Prostate gland (tissue), 2 donors: ENCODE measurements at regions not wholly inside any gene's neighbourhood (a gene's known extent, or its start where the extent isn't known, plus 50 kb on each side); places are given as distances from the start of the nearest gene placed in this dataset.
"Not testable (repeated sequence)": the region's sequence is repeated elsewhere in the genome, so short reads cannot be mapped to it uniquely, and the experiment has no call there.

Experiments used
- DNase-seq: peaks from one replicate; pipeline ENCODE4 v3.0.0-alpha.2; 2019; ENCODE audit warnings: low spot score
- H3K27ac ChIP-seq, 2 donors: fragments of 200-600 bp; sonication (generic); 2 replicates each; pipeline ENCODE4 v1.5.1; 2017 to 2019
- H3K27me3 ChIP-seq: fragments of 200-600 bp; sonication (generic); replicated peaks from 2 replicates; pipeline ENCODE4 v1.5.1; 2019; ENCODE audit not compliant: insufficient read depth
- H3K36me3 ChIP-seq, 2 donors: fragments of 200-600 bp; sonication (generic); 1 replicate in 1 of 2; 2 replicates in 1 of 2; pipeline versions ENCODE4 v1.5.1 to v1.8.1; 2017 to 2019
- H3K4me1 ChIP-seq: fragments of 200-600 bp; sonication (generic); replicated peaks from 2 replicates; pipeline ENCODE4 v1.5.1; 2019
- H3K4me3 ChIP-seq, 2 donors: fragments of 200-600 bp; sonication (generic); 2 replicates each; pipeline ENCODE4 v1.5.1; 2017 to 2019
- H3K9me3 ChIP-seq: fragments of 200-600 bp; sonication (generic); 2 replicates; pipeline ENCODE4 v1.5.1; 2017
- CTCF ChIP-seq, 4 experiments: fragments of 200-600 bp in 2 of 4; fragments of 450-650 bp in 2 of 4; sonication (generic) in 2 of 4; IDR thresholded peaks; 1 replicate in 3 of 4; 2 replicates in 1 of 4; pipeline ENCODE4 v1.5.1; 2016 to 2019; ENCODE audit warnings: antibody characterized with exemption in 4 of 4, mild to moderate bottlenecking in 2 of 4, moderate library complexity in 2 of 4
- POLR2A ChIP-seq: fragments of 450-650 bp; IDR thresholded peaks from one replicate; pipeline ENCODE4 v1.6.1; 2016; ENCODE audit warnings: antibody characterized with exemption, mild to moderate bottlenecking
- POLR2AphosphoS5 ChIP-seq: sonication (generic); formaldehyde crosslinking; IDR thresholded peaks from one replicate; pipeline ENCODE4 v1.6.1; 2017; ENCODE audit warnings: antibody characterized with exemption
- WGBS: methylation state at CpG from one replicate; pipeline ENCODE4 v1.1.5; 2018; 5-methylcytosine and 5-hydroxymethylcytosine counted together
- intact Hi-C: fragments of 100-400 bp; cut with DNase I; formaldehyde crosslinking; loops from one replicate; pipeline ENCODE4 v1.14.2; 2022

GRCh38 chr17:27209316-27209715 is 84.6 kb upstream of the WSB1 start:
- Histone ChIP-seq H3K4me1 (no peaks in the 10 kb centered on the region), H3K36me3 (no peaks in the 10 kb centered on the region), H3K4me3 (no peak overlapping the region), H3K27ac (no peak overlapping the region), H3K27me3 (no peaks in the 10 kb centered on the region), H3K9me3 (no peaks in the 10 kb centered on the region)
- intact Hi-C loops, result no loop called here
- DNase-seq, result no peak
- WGBS, result 77% methylated on average over 8 of the region's 8 CpGs
- TF ChIP-seq CTCF (IDR thresholded peaks at IDR 0.05) (no peak), POLR2AphosphoS5 (no peak), POLR2A (no peak)

- H3K36me3 ChIP-seq, H3K4me3 ChIP-seq, H3K27me3 ChIP-seq, DNase-seq, intact Hi-C loops, H3K9me3 ChIP-seq, H3K4me1 ChIP-seq, H3K27ac ChIP-seq: not testable (repeated sequence)
- 93% methylated on average over 3 of the region's 5 CpGs for WGBS
These were observed 83.1 kb upstream of the WSB1 start for GRCh38 chr17:27210809-27211208.

DNA sequence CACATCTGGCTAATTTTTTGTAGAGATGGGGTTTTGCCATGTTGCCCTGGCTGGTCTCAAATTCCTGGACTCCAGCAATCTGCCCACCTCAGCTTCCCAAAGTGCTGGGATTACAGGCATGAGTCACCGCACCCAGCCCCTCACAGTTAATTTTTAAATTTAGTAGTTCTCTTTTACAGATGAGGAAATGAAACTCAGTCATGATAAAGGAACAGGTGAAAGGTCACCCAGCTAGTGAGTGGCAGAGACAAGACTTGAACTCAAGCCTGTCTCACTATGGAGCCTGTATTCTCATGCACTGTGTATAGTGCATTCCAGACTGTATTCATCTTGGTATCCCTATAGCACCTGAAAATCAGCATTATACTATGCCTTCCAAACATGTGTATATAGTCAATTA is 77.1 kb upstream of the WSB1 start:
- WGBS, result 93% methylated on average over 1 of the region's 1 CpG
- no peak for DNase-seq
- no peak overlapping the region for H3K27ac ChIP-seq
- intact Hi-C loops, result no loop called here
- H3K4me1 ChIP-seq, result no peaks in the 10 kb centered on the region
- no peaks in the 10 kb centered on the region for H3K9me3 ChIP-seq
- no peak overlapping the region for H3K4me3 ChIP-seq
- H3K27me3 ChIP-seq, result no peaks in the 10 kb centered on the region
- H3K36me3 ChIP-seq, result no peaks in the 10 kb centered on the region
- TF ChIP-seq POLR2AphosphoS5 (no peak), CTCF (IDR thresholded peaks at IDR 0.05) (no peak), POLR2A (no peak)

DNA sequence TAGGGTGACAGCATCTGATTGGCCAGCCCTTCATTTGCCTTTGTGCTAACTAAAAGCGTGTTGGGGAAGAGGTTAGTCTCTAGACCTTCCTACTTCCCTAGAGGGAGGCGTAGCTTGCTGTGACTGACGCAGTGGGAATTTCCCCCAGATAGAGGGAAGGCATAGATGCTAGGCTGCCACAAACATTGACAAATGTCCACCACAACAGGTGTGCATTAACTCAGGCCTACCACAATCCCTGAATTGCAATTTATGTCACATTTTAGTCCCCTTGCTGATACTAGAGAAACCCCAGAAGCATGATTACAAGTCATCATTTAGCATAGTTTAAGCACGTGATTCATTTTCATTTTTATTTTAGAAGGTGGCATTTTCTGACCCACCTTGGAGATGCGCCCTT is 76.3 kb upstream of the WSB1 start:
- no peaks in the 10 kb centered on the region for H3K9me3 ChIP-seq
- no peaks in the 10 kb centered on the region for H3K27me3 ChIP-seq
- intact Hi-C loops, result no loop called here
- no peaks in the 10 kb centered on the region for H3K36me3 ChIP-seq
- TF ChIP-seq POLR2AphosphoS5, result no peak
- TF ChIP-seq CTCF (IDR thresholded peaks at IDR 0.05), result no peak
- no peak for TF ChIP-seq POLR2A
- H3K4me3 ChIP-seq, result no peak overlapping the region
- H3K4me1 ChIP-seq, result no peaks in the 10 kb centered on the region
- DNase-seq, result no peak
- WGBS, result 96% methylated on average over 5 of the region's 5 CpGs
- H3K27ac ChIP-seq, result no peak overlapping the region

DNA sequence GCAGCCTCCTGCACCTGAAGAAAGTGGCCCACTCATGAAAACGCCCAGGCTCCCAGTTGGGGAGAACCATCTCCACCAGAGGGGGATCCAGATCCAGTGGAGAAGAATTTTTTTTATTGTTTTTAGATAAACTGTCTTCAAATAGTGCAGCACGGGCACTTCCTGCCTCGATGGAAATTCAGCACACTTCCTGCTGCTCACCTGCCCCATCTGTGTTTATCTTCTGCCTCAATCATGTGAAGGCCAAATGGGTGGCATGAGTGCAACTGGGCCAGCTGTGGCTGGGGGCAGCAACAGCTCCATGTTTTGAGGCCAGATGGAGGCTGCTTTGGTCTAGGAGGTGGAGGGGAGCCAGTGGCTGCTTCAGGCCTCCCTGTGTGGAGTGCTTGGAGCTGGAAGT is 75.9 kb upstream of the WSB1 start:
- 83% methylated on average over 3 of the region's 3 CpGs for WGBS

More for the DNA sequence above, 75.9 kb upstream of the WSB1 start:
- H3K27me3 ChIP-seq, result no peaks in the 10 kb centered on the region
- H3K27ac ChIP-seq, result no peak overlapping the region
- H3K36me3 ChIP-seq, result no peaks in the 10 kb centered on the region
- no peaks in the 10 kb centered on the region for H3K4me1 ChIP-seq
- no peak for DNase-seq
- intact Hi-C loops, result no loop called here
- no peaks in the 10 kb centered on the region for H3K9me3 ChIP-seq
- no peak overlapping the region for H3K4me3 ChIP-seq
- TF ChIP-seq POLR2A (no peak), CTCF (IDR thresholded peaks at IDR 0.05) (no peak), POLR2AphosphoS5 (no peak)
